ENCODE measurements at regions not wholly inside any gene's neighbourhood (a gene's known extent, or its start where the extent isn't known, plus 50 kb on each side); places are given as distances from the start of the nearest gene placed in this dataset.
A peak's percentile ranks its signal among the peaks of the same experiment; 100 is the strongest.

DNA sequence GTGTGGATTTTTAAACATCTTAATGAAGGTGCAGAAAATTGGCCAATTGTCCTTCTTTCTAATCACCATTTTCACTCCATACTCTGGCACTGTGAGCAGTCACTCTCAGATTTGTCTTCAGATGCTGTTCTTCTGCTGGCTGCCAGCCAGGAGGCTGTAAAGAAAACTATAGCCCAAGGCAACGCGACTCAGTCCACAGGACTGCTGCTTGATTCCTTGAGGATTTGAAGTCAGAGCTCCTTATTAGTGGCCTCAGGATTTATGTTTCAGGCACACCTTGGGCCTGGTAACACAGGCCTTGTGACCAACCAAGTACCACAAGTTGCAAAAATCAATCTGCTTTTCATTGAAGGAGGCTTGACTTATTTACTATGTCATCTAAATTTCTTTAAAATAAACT, 342.6 kb downstream of the GPM6A start:
- H2AFZ ChIP-seq (ENCODE audit: low read length): 0 out of 2 replicates have a peak overlapping the region, but pooled peaks have one; percentile 11
- H3K79me1 ChIP-seq (ENCODE audit: low read depth, low read length): no peaks in the 10 kb centered on the region
- H3K23me2 ChIP-seq (ENCODE audit: low read depth, low read length): no peaks in the 10 kb centered on the region
- 90% methylated on average over 2 of the region's 2 CpGs; no CpG with 5 or more reads in 1 of the 2 experiments for WGBS, 2 experiments (ENCODE audit: extremely low coverage in 1 of 2, insufficient coverage in 1 of 2, insufficient read length in 1 of 2, insufficient replicate concordance in 2 of 2, low coverage in 1 of 2, low lambda C conversion rate in 2 of 2, missing lambda C conversion rate in 1 of 2)
- H4K8ac ChIP-seq (ENCODE audit: extremely low read depth, insufficient read depth, low read length): no peak overlapping the region
- no peak overlapping the region for H3K14ac ChIP-seq (ENCODE audit: insufficient read length)
- DNase-seq (ENCODE audit: low read depth in 1 of 2, low spot score in 2 of 2) (peak in 1 of 2 experiments; percentile 19), FAIRE-seq (no peak)
- H3K4me1 ChIP-seq (replicated peaks in 1 of 4; ENCODE audit: control insufficient read depth in 3 of 4, insufficient read depth in 4 of 4, low read length in 3 of 4): no peaks in the 10 kb centered on the region
- no peak overlapping the region for H3K18ac ChIP-seq (ENCODE audit: extremely low read depth, low read length)
- H3K9ac ChIP-seq (replicated peaks in 1 of 4; ENCODE audit: extremely low read depth in 1 of 4, low read depth in 3 of 4, low read length in 3 of 4): no peak overlapping the region
- no peaks in the 10 kb centered on the region for H3K36me3 ChIP-seq (ENCODE audit: control insufficient read depth in 2 of 4, insufficient read depth in 4 of 4, low read length in 3 of 4)
- no peak overlapping the region for H2BK15ac ChIP-seq (ENCODE audit: low read length)
- no peak overlapping the region for H2BK5ac ChIP-seq (ENCODE audit: low read depth, low read length)
- H3K23ac ChIP-seq (ENCODE audit: insufficient read length): no peak overlapping the region
- H3K27me3 ChIP-seq (replicated peaks in 1 of 4; ENCODE audit: control insufficient read depth in 3 of 4, extremely low read depth in 1 of 4, insufficient read depth in 3 of 4, low read length in 3 of 4): no peaks in the 10 kb centered on the region
- H4K20me1 ChIP-seq (replicated peaks in 1 of 2; ENCODE audit: control insufficient read depth in 1 of 2, insufficient read depth in 2 of 2, low read length in 2 of 2): no peaks in the 10 kb centered on the region
- CTCF ChIA-PET (ENCODE audit: partially characterized antibody): no interaction called here
- H2AK5ac ChIP-seq (ENCODE audit: low read depth, low read length): no peak overlapping the region
- POLR2A ChIA-PET (ENCODE audit: partially characterized antibody): no interaction called here
- H2BK20ac ChIP-seq (ENCODE audit: low read length): no peak overlapping the region
- H4K5ac ChIP-seq (ENCODE audit: insufficient read length, low read depth, low read length): no peak overlapping the region
- H3K9me3 ChIP-seq (ENCODE audit: insufficient read depth in 2 of 2, low read depth in 1 of 2, low read length in 1 of 2): peaks cover 0 to 5% of the 10 kb centered on the region in 2 experiments; a peak in 1 of 4 replicates
- H2BK120ac ChIP-seq (replicated peaks; ENCODE audit: low read depth, low read length): no peak overlapping the region
- no peaks in the 10 kb centered on the region for H3K79me2 ChIP-seq (ENCODE audit: control insufficient read depth in 1 of 2, insufficient read depth in 2 of 2, low read length in 2 of 2)
- H4K91ac ChIP-seq (replicated peaks; ENCODE audit: insufficient read length, low read length): no peak overlapping the region
- H3K4me3 ChIP-seq (ENCODE audit: extremely low read depth in 1 of 4, insufficient read depth in 2 of 4, low read depth in 3 of 4, low read length in 4 of 4): no peak overlapping the region
- H3K56ac ChIP-seq (replicated peaks; ENCODE audit: insufficient read length, low read depth, low read length): no peak overlapping the region
- H3K27ac ChIP-seq (ENCODE audit: low read depth, low read length): no peak overlapping the region
- no peak overlapping the region for H2BK12ac ChIP-seq (ENCODE audit: low read depth, low read length)
- no peak overlapping the region for H3K4ac ChIP-seq (replicated peaks; ENCODE audit: insufficient read length, low read depth, low read length)
- no peak overlapping the region for H3K4me2 ChIP-seq (ENCODE audit: insufficient read depth in 1 of 2, low read depth in 2 of 2, low read length in 2 of 2)
- no peak for TF ChIP-seq ZNF274 (IDR thresholded peaks at IDR 0.05; ENCODE audit: borderline replicate concordance, extremely low read depth, low read length)
- no peak for TF ChIP-seq RFX5 (IDR thresholded peaks at IDR 0.05; ENCODE audit: borderline replicate concordance, low read depth, low read length)
- TF ChIP-seq TAF7 (optimal IDR thresholded peaks at IDR 0.05; ENCODE audit: borderline replicate concordance, low read depth, low read length): no peak
- no peak for TF ChIP-seq SP4 (IDR thresholded peaks at IDR 0.05; ENCODE audit: low read length)
- no peak for TF ChIP-seq KDM1A (IDR thresholded peaks at IDR 0.05; ENCODE audit: borderline replicate concordance, low read length)

All from H1 (cell line).